CD4-positive, alpha-beta T cell treated with Interleukin-17A for 1 hour (primary cell): ENCODE measurements at regions not wholly inside any gene's neighbourhood (a gene's known extent, or its start where the extent isn't known, plus 50 kb on each side); places are given as distances from the start of the nearest gene placed in this dataset.
"Not testable (repeated sequence)": the region's sequence is repeated elsewhere in the genome, so short reads cannot be mapped to it uniquely, and the experiment has no call there.

Experiments
- DNase-seq: peaks from one replicate; pipeline ENCODE4 v3.0.0-alpha.2; 2020

- DNase-seq, result no peak
Observed at GRCh38 chr3:23710555-23710954, 95.2 kb upstream of the UBE2E1 start.

- no peak for DNase-seq
Observed at GRCh38 chr3:23711916-23712494, 93.8 kb upstream of the UBE2E1 start.

GRCh38 chr3:23712656-23713559 is 92.8 kb upstream of the UBE2E1 start:
- no peak for DNase-seq

- DNase-seq, result no peak
Observed at GRCh38 chr3:23713641-23714040, 92.1 kb upstream of the UBE2E1 start.

GRCh38 chr3:23720059-23720458 is 85.7 kb upstream of the UBE2E1 start:
- no peak for DNase-seq

DNA sequence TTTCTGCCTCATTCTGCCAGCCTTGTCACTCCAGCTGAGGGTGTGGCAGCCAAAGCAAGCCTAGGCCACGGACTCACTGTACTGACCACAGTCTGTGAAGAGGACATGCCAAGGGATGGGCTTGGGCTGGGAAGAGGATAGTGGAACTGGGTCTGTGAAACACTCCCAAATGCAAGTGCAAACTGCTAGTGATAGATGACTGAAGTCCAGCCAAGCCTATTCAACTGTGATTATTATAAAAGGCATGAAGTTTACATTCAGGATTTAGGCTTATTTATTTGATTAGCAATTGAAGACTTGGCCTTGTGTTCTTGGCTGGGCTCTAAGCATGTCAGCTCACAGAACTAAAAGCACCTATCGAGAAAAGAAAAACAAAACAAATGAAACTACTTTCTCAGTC is 84.9 kb upstream of the UBE2E1 start:
- no peak for DNase-seq

DNA sequence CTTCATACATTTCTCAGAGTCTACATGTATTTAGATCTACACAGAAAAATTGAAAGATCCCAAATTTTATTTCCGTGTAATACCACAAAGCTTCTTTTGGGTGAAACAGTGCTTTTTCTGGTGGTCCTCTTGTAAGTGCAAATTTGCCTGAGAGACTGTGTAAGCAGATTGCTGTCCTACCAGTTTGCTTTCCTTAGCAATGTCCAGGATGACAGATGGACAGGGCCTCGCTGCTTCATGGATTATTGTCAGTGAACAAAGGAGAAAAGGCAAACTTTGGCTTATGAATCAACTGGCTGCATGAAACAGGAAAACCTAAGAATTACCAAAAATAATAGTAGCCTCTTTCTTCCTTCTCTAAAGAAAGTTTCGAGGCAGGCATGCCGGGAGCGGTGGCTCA is 82.6 kb upstream of the UBE2E1 start:
- no peak for DNase-seq

GRCh38 chr3:23723930-23724329 is 81.8 kb upstream of the UBE2E1 start:
- DNase-seq, result no peak

- DNase-seq, result no peak
Observed at GRCh38 chr3:23726811-23727548, 78.8 kb upstream of the UBE2E1 start.

DNA sequence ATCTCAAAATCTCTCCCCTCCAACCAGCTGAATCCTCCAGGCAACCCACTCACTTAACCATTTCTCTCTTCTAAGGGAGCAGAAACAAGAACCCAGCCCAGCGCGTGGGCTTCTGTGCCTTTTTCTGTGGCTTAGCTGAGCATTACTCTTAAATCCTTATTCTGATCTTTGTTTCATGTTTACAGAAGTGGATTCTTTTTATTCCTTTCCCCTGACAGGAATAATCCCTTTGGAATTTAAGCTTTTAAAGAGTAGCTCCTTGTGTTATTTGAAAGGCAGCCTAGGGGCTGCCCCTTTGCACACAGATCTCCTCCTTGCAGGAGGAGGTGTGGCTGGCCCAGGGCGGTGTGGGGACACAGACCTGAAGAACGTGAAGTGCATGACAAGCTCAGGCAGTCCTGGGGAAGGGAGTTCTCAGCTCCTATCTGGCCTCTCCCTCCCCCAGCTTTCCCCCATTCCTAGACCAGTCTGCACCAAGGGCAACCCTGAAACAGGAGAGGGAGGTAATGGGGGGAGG is 77.1 kb upstream of the UBE2E1 start:
- DNase-seq, result no peak

- DNase-seq, result not testable (repeated sequence)
Observed at GRCh38 chr3:23729362-23729761, 76.4 kb upstream of the UBE2E1 start.

GRCh38 chr3:23734481-23734880 is 71.3 kb upstream of the UBE2E1 start:
- no peak for DNase-seq

GRCh38 chr3:23735062-23735461 is 70.7 kb upstream of the UBE2E1 start:
- no peak for DNase-seq

DNA sequence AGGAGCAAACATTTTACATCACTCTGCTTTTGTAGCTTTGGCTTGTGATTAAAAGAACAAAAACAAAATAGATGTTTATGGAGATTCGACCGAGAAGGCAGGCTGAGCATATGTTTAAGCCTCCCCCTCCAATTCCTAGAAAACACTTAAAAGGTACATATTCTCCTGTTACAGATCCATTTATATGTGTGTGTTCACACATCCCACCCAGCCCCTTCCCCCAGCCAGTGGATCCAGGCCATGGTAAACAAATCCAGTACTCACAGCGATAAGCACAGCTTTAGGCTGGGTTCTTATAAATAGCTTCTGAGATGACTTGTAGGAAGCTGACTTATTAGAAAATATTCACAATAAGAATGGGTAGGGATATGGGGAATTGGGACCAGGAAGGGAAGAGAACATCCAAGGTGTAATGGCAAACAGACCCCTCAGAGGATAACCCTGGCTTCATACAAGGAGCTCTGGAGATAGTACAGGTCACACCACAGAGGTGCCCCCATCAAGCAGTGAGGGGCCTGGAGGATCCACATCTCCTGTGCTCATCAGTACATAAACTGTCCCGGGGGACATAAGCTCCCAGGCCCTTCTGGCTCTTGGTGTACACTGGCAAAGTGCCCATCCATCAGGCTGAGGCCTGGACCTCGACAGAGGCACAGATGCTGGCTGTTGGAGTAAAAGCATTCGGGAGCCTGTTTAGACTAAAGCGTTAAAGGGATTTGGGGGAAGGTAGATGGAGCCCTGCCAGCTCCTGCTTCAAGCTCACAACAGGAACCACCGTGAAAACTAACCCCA is 70.0 kb upstream of the UBE2E1 start:
- DNase-seq, result no peak

- no peak for DNase-seq
Observed at GRCh38 chr3:23738944-23739343, 66.8 kb upstream of the UBE2E1 start.

- no peak for DNase-seq
Observed at GRCh38 chr3:23739536-23739935, 66.2 kb upstream of the UBE2E1 start.

GRCh38 chr3:23740517-23740965 is 65.2 kb upstream of the UBE2E1 start:
- DNase-seq, result no peak

DNA sequence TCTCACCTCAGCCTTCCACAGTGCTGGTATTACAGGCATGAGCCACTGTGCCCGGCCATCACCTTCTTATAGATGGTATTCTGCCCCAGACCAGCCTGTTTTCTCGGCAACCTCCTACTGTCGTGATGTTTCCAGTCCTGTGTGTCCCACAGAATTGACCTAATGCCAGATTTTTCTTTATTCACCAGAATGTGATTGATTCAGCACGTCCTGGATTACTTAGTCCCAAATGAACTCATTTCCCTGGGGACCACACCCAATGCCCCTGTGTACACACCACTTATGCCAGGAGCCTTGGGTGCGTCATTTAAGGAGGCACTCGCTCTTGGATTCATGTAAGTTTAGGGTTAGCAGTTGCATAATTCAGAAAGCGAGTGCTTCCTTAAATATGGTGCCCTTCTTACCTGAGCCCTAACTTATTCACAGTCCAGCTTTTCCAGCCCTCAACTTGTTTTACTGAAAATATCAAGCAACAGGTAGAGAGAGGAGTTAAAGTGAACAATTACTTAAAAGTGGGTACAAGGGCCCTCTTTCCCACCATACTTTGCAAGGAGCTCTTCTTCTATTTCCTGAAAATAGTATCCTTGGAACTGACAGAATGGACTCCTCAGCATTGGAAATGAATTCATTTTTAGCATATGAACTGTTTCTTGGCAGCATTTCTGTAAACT is 64.6 kb upstream of the UBE2E1 start:
- no peak for DNase-seq

- no peak for DNase-seq
Observed at GRCh38 chr3:23743141-23743784, 62.5 kb upstream of the UBE2E1 start.

GRCh38 chr3:23746441-23746840 is 59.3 kb upstream of the UBE2E1 start:
- no peak for DNase-seq

- no peak for DNase-seq
Observed at GRCh38 chr3:23747841-23748240, 57.9 kb upstream of the UBE2E1 start.
